NK-92 (cell line): ENCODE measurements at regions not wholly inside any gene's neighbourhood (a gene's known extent, or its start where the extent isn't known, plus 50 kb on each side); places are given as distances from the start of the nearest gene placed in this dataset.
"Not testable (repeated sequence)": the region's sequence is repeated elsewhere in the genome, so short reads cannot be mapped to it uniquely, and the experiment has no call there.

Experiments used
- DNase-seq: peaks from one replicate; lab custom pipeline; 2025; ENCODE audit not compliant: unreplicated experiment; lab: John Stamatoyannopoulos, UW

DNA sequence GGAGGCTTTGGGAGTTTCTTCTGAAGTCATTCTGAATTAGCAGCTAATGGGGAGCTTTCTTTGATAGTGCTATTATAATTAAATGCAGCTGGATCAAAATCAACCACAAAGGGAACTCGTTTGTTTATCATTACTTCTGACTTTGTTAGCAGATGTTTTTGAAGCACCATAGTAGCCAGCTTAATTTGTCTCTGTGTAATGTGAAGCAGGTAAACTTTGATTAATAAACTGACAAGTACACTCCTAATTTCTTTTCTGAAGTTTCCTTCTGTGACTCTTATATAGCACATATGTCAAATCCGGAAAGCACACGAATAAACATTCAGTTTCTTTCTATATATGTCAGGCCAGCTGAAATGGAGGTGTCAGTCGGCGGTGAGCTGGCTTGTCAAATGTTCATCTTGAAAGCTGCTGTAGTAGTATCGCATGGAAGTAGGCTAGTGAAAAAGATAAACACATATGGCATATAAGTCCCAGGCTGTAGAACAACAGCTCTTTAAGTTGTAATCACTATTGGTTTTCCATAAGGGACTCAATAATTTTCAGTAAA lies 451.9 kb upstream of the ZEB2 start:
- no peak for DNase-seq

DNA sequence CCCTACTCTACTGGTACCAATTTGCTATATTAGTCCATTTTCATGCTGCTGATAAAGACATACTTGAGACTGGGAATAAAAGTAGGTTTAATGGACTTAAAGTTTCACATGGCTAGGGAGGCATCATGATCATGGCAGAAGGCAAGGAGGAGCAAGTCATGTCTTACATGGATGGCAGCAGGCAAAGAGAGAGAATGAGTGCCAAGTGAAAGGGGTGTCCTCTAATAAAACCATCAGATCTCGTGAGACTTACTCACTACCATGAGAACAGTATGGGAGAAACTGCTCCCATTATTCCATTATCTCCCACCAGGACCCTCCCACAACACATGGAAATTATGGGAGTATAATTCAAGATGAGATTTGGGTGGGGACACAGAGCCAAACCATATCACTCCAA lies 450.5 kb upstream of the ZEB2 start:
- DNase-seq: not testable (repeated sequence)

DNA sequence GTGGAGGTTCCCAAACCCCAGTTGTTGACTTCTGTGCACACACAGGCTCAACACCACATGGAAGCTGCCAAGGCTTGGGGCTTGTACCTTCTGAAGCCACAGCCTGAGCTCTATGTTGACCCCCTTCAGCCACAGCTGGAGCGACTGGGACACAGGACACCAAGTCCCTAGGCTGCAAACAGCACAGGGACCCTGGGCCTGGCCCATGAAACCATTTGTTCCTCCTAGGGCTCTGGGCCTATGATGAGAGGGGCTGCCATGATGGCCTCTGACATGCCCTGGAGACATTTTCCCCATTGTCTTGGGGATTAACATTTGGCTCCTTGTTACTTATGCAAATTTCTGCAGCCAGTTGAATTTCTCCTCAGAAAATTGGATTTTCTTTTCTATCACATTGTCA lies 449.6 kb upstream of the ZEB2 start:
- not testable (repeated sequence) for DNase-seq

DNA sequence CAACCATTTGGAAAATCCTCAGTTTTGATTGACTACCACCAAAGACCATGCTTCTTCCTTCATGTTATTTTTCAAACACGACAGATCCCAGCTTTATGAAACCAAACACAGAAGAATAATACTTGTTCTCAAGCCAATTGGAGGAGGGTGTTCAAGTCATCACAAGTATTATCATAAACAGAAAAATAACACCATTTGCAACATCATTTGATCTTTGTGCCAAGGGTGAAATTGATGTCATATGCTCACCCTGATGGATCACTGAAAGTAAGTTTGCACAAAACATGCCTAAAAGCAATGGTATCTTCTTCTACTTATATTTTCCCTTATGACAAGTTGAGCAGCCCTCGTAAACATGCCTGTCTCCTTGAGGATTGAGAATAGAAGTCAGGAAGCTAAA lies 448.0 kb upstream of the ZEB2 start:
- DNase-seq: no peak

GRCh38 chr2:144965172-144965571 lies 445.3 kb upstream of the ZEB2 start:
- no peak for DNase-seq

- no peak for DNase-seq
Observed at GRCh38 chr2:144963031-144963430, 443.1 kb upstream of the ZEB2 start.

- no peak for DNase-seq
Observed at GRCh38 chr2:144959416-144959815, 439.5 kb upstream of the ZEB2 start.

- no peak for DNase-seq
Observed at GRCh38 chr2:144950899-144951560, 431.1 kb upstream of the ZEB2 start.

DNA sequence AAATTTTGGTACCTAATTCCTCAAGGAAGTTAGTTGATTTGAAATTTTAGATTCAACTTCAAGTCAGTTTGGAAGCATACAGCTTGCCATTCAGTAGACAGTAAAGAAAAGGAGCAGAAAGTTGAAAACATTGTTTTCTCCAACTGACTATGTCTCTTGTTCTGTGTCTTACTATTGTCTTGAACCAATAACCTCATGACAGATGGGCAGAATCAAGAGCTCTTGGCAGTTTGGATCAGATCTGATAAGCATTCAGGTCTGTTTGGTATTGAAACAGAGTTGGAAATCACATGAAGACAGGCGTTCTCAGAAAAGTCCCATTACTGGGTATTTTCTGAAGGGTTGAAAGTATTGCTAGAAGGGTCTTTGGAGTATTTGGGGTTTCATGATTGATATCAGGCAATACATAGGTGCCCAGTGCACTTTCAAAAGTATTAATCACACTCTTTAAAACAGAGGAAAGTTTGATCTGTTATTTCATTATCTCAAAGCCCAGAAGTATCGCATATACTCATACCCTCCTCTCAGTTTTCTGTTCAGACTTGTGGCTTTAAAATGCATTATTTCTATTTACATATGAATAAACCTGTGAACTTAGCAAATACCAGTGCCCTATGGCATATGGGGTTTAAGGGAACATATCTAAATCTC lies 428.4 kb upstream of the ZEB2 start:
- DNase-seq: no peak

- no peak for DNase-seq
Observed at GRCh38 chr2:144947709-144948037, 427.8 kb upstream of the ZEB2 start.

- DNase-seq: no peak
Observed at GRCh38 chr2:144946263-144946662, 426.3 kb upstream of the ZEB2 start.

DNA sequence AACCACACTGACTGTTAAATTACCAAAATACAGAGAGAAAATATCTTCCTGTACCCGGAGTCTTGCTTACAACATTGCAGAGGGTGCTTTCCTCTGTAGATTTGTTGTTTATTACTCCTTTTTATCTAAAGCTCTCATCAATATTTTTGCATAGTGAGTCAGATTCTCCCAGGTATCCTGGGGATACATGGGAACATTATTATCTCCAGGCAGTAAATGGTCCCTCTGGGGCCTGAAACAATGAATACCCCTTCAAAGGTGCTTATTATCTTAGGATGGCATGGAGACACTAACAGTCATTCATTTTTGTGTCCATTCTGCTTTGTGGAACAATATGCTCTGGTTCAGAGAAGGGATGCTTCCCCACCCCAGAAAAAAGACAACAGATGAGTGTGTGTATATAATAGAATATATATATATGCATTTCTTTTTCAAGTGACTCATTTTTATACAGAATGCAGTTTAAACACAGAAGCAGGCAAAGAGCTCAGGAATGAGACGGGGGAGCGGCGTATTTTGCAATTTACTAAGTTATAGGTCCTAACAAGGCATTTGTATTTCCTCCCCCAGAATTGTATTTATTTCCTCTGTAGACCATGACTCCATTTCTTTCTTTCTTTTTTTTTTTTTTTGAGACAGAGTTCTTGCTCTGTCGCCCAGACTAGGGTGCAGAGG lies 424.8 kb upstream of the ZEB2 start:
- no peak for DNase-seq

DNA sequence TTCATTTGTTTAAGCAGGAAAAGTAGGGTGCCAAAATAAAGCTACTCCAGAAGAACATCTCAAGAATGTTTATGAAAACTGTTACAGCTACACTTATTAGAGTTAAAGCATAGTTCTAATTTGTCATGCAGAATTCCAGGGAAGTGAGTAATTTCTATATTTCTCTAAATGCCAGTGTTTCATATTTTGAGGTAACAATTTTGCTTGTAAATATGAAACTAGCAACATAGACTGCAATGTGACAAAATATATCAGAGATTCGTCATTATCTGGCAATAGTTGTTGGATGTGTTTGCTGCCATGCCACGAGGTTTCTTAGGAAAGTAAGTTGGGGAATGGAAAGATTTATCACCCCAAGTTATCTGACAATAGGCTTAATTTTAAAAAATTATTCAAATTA lies 424.1 kb upstream of the ZEB2 start:
- no peak for DNase-seq

- DNase-seq: no peak
Observed at GRCh38 chr2:144943293-144943941, 423.5 kb upstream of the ZEB2 start.

DNA sequence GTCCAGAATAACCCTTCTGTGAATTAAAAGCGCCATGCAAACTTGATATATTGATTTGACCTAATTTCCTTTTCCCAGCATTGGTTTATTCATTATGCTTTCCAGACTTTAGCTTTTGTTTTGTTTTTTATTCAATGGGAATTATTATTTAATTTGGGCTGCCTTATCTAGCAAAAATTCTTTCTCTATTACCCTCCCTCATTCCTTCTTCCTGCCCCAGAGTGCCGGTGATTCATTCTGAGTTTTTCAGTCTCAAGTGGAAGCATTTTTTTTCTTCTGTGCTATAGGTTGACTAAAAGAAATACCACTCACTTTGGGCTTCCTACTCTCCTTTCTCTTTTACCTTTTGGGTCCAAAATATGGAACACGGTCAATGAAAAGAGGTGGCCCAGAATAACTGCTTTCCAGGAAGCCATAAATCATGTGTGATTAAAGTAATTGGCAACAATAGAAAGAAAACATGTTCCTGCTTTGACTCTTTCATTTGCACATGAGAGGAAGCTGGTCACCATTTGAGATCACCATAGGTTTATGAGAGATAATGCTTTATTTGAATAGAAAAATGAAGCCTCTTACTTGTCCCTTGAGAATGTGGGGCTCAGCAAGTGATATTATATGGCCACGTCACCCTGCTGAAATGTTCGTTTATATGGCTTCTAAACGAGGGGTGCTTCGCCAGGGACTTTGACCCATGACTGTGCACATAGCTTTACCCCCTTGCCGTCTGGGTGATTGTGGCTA lies 422.8 kb upstream of the ZEB2 start:
- DNase-seq: no peak

- no peak for DNase-seq
Observed at GRCh38 chr2:144941743-144942488, 422.0 kb upstream of the ZEB2 start.

- DNase-seq: no peak
Observed at GRCh38 chr2:144939590-144939989, 419.7 kb upstream of the ZEB2 start.

GRCh38 chr2:144937910-144938709 lies 418.2 kb upstream of the ZEB2 start:
- no peak for DNase-seq

DNA sequence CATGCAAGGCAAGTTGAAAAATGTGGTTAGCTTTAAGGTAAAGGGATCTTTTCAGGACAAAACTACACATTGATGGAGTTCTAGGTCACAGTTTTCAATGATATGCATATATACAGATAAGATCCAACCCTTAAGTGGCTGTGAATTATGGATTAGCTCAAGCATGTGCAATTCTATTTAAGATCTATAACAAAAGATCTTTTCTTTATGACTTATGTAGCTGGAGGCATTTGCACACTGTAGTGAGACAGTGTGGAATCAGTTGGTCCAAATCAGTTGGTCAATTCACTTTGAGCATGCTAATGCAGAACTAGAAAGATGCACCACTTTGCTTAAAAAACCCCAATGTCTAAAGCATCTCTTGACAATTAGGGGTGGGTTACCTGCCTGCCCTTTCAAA lies 417.1 kb upstream of the ZEB2 start:
- DNase-seq: no peak

- DNase-seq: no peak
Observed at GRCh38 chr2:144936442-144936841, 416.5 kb upstream of the ZEB2 start.
